HCT116 (cell line): ENCODE measurements at regions not wholly inside any gene's neighbourhood (a gene's known extent, or its start where the extent isn't known, plus 50 kb on each side); places are given as distances from the start of the nearest gene placed in this dataset.

Experiments
- ATAC-seq: fragments of 200-7000 bp; cut with Tn5 transposase; 2 replicates; pipeline ENCODE4 v1.9.1; 2020; ENCODE audit warnings: mild to moderate bottlenecking, moderate library complexity
- BruUV-seq: library from RNA; stranded (reverse); fragments of 400-500 nt; replicated peaks from 2 replicates; lab custom pipeline; 2021; lab: Mats Ljungman, UMichigan
- CTCF ChIA-PET: fragments of 300-600 bp; sonication (Branson Sonifier 250); formaldehyde crosslinking; loops from one replicate; lab custom pipeline; 2021; ENCODE audit warnings: antibody characterized with exemption; lab: Charles Lee
- POLR2A ChIA-PET: fragments of 300-600, 350-600 bp; sonication (Branson Sonifier 250); formaldehyde crosslinking; loops from one replicate; lab custom pipeline; 2021; ENCODE audit warnings: antibody characterized with exemption; lab: Charles Lee
- RAD21 ChIA-PET, 2 experiments: fragments of 300-600 bp; sonication (Branson Sonifier 250); formaldehyde crosslinking; loops; one replicate each; lab custom pipeline; 2023; ENCODE audit warnings: low total read pairs in 2 of 2; ENCODE audit not compliant: uncharacterized antibody in 2 of 2, unreplicated experiment in 2 of 2, low non-redundant PET in 1 of 2; lab: Charles Lee
- DNase-seq: peaks from one replicate; pipeline ENCODE4 v3.0.0-alpha.2; 2010; ENCODE audit warnings: low read depth, low spot score
- H2AFZ ChIP-seq: fragments of 200-600 bp; shearing (Covaris generic), sonication (generic); 2 replicates; pipeline ENCODE4 v1.6.1; 2017; ENCODE audit warnings: low read depth, mixed run types, mixed read lengths, antibody characterized with exemption, low read length; ENCODE audit not compliant: poor library complexity, severe bottlenecking
- H3K27ac ChIP-seq: 2 replicates; pipeline ENCODE4 v1.5.1; 2012; ENCODE audit warnings: low read depth, low read length
- H3K27me3 ChIP-seq: fragments of 200-600 bp; sonication (generic); 2 replicates; pipeline ENCODE4 v1.6.1; 2016; ENCODE audit warnings: mixed run types, low read length, mixed read lengths; ENCODE audit not compliant: insufficient read depth
- H3K36me3 ChIP-seq, 2 experiments: fragments of 200-500 bp in 1 of 2; fragments of 200-600 bp in 1 of 2; sonication (Bioruptor generic) in 1 of 2; sonication (generic) in 1 of 2; 2 replicates each; pipeline versions ENCODE4 v1.5.1 to v1.6.1; 2014 to 2016; ENCODE audit warnings: low read length in 2 of 2, inconsistent platforms in 1 of 2, mixed read lengths in 1 of 2, mixed run types in 1 of 2; ENCODE audit not compliant: insufficient read depth in 2 of 2, control insufficient read depth in 1 of 2
- H3K4me1 ChIP-seq, 2 experiments: fragments of 200-600 bp in 1 of 2; sonication (generic) in 1 of 2; 2 replicates each; pipeline versions ENCODE4 v1.5.1 to v1.6.1; 2012 to 2017; ENCODE audit warnings: low read length in 2 of 2, inconsistent platforms in 1 of 2, mild to moderate bottlenecking in 1 of 2, mixed read lengths in 1 of 2, mixed run types in 1 of 2, moderate library complexity in 1 of 2; ENCODE audit not compliant: insufficient read depth in 2 of 2, control insufficient read depth in 1 of 2
- H3K4me2 ChIP-seq: fragments of 200-600 bp; sonication (generic); 2 replicates; pipeline ENCODE4 v1.6.1; 2017; ENCODE audit warnings: mixed run types, low read length, mixed read lengths
- H3K4me3 ChIP-seq, 2 experiments: fragments of 200-600 bp in 1 of 2; sonication (generic) in 1 of 2; replicated peaks in 1 of 2; 2 replicates each; pipeline ENCODE4 v1.5.1; 2011 to 2016; ENCODE audit warnings: low read length in 2 of 2, control low read depth in 1 of 2, low read depth in 1 of 2, mild to moderate bottlenecking in 1 of 2, mixed read lengths in 1 of 2, mixed run types in 1 of 2
- H3K79me2 ChIP-seq: fragments of 200-600 bp; sonication (generic); 2 replicates; pipeline ENCODE4 v1.6.1; 2017; ENCODE audit warnings: mild to moderate bottlenecking, mixed run types, low read length, moderate library complexity, mixed read lengths; ENCODE audit not compliant: insufficient read depth
- H3K9ac ChIP-seq: fragments of 200-600 bp; sonication (generic); 2 replicates; pipeline ENCODE4 v1.6.1; 2016; ENCODE audit warnings: low read length, mixed read lengths
- H3K9me2 ChIP-seq: fragments of 200-600 bp; sonication (generic), shearing (Covaris generic); 2 replicates; pipeline ENCODE4 v1.6.1; 2017; ENCODE audit warnings: mixed run types, mild to moderate bottlenecking, moderate library complexity; ENCODE audit not compliant: insufficient read depth
- H3K9me3 ChIP-seq, 2 experiments: fragments of 200-500 bp in 1 of 2; fragments of 200-600 bp in 1 of 2; sonication (Bioruptor generic) in 1 of 2; sonication (generic) in 1 of 2; 2 replicates each; pipeline ENCODE4 v1.6.1; 2014 to 2017; ENCODE audit warnings: low read length in 2 of 2, mixed read lengths in 2 of 2, inconsistent platforms in 1 of 2, low read depth in 1 of 2, mild to moderate bottlenecking in 1 of 2, mixed run types in 1 of 2, moderate library complexity in 1 of 2; ENCODE audit not compliant: control insufficient read depth in 1 of 2, insufficient read depth in 1 of 2
- H4K20me1 ChIP-seq: fragments of 200-600 bp; sonication (generic), shearing (Covaris generic); 2 replicates; pipeline ENCODE4 v1.6.1; 2017; ENCODE audit warnings: mixed run types, mild to moderate bottlenecking, moderate library complexity; ENCODE audit not compliant: insufficient read depth
- CEBPB ChIP-seq: IDR thresholded peaks from 2 replicates; pipeline ENCODE4 v1.6.1; 2012; ENCODE audit warnings: low read depth
- ELF1 ChIP-seq: IDR thresholded peaks from 2 replicates; pipeline ENCODE4 v1.6.1; 2012; ENCODE audit warnings: low read depth, borderline replicate concordance
- EZH2 ChIP-seq: fragments of 200-600 bp; sonication (generic); IDR thresholded peaks from 2 replicates; pipeline ENCODE4 v1.6.1; 2017; ENCODE audit warnings: antibody characterized with exemption, mixed run types
- FOSL1 ChIP-seq: IDR thresholded peaks from 2 replicates; pipeline ENCODE4 v1.6.1; 2012; ENCODE audit warnings: low read depth
- JUND ChIP-seq: IDR thresholded peaks from 2 replicates; pipeline ENCODE4 v1.6.1; 2012
- POLR2AphosphoS5 ChIP-seq: IDR thresholded peaks from 2 replicates; pipeline ENCODE4 v1.6.1; 2011; ENCODE audit warnings: mild to moderate bottlenecking, low read depth, low read length, moderate library complexity
- RAD21 ChIP-seq: IDR thresholded peaks from 2 replicates; pipeline ENCODE4 v1.6.1; 2012; ENCODE audit warnings: low read depth, mild to moderate bottlenecking
- SIN3A ChIP-seq: IDR thresholded peaks from 2 replicates; pipeline ENCODE4 v1.6.1; 2012; ENCODE audit warnings: low read depth
- ZFX ChIP-seq: fragments of 450-650 bp; IDR thresholded peaks from 2 replicates; pipeline ENCODE4 v1.6.1; 2017
- ZNF274 ChIP-seq: fragments of 200-500 bp; sonication (Bioruptor generic); IDR thresholded peaks from 2 replicates; pipeline ENCODE4 v1.6.1; 2014; ENCODE audit warnings: mild to moderate bottlenecking, low read depth, low read length, inconsistent platforms
- intact Hi-C: fragments of 100-400 bp; cut with micrococcal nuclease; formaldehyde crosslinking; loops from 2 replicates; pipeline ENCODE4 v1.10.0; 2022
- TF ChIP-seq, protein P1 (sequence below): IDR thresholded peaks from 2 replicates; pipeline ENCODE4 v1.6.1; 2012; ENCODE audit warnings: low read depth
- TF ChIP-seq, protein P2 (sequence below), 3 experiments: fragments of 200-600 bp in 1 of 3; sonication (generic) in 1 of 3; IDR thresholded peaks in 2 of 3; conservative IDR thresholded peaks in 1 of 3; 2 replicates each; pipeline ENCODE4 v1.5.1; 2012 to 2017; ENCODE audit warnings: low read depth in 2 of 3, low read length in 2 of 3, antibody characterized with exemption in 1 of 3, borderline replicate concordance in 1 of 3, control low read depth in 1 of 3, mild to moderate bottlenecking in 1 of 3, mixed read lengths in 1 of 3, mixed run types in 1 of 3, moderate library complexity in 1 of 3; ENCODE audit not compliant: insufficient read depth in 1 of 3
- TF ChIP-seq, protein P3 (sequence below): IDR thresholded peaks from 2 replicates; pipeline ENCODE4 v1.6.1; 2012

DNA sequence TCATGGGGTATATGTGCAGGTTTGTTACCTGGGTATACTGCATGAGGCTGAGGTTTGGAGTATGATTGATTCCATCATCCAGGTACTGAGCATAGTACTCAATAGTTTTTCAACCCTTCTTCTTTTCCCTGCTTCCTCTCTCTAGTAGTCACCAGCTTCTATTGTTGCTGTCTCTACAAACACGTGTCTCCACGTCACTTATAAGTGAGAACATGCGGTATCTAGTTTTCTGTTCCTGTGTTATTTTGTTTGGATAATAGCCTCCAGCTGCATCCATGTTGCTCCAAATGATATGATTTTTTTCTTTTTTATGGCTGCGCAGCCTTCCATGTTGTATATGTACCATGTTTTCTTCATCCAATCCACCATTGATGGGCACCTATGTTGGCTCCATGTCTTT lies 214.8 kb upstream of the TFPI start (continued):
- TF ChIP-seq, protein P1, sequence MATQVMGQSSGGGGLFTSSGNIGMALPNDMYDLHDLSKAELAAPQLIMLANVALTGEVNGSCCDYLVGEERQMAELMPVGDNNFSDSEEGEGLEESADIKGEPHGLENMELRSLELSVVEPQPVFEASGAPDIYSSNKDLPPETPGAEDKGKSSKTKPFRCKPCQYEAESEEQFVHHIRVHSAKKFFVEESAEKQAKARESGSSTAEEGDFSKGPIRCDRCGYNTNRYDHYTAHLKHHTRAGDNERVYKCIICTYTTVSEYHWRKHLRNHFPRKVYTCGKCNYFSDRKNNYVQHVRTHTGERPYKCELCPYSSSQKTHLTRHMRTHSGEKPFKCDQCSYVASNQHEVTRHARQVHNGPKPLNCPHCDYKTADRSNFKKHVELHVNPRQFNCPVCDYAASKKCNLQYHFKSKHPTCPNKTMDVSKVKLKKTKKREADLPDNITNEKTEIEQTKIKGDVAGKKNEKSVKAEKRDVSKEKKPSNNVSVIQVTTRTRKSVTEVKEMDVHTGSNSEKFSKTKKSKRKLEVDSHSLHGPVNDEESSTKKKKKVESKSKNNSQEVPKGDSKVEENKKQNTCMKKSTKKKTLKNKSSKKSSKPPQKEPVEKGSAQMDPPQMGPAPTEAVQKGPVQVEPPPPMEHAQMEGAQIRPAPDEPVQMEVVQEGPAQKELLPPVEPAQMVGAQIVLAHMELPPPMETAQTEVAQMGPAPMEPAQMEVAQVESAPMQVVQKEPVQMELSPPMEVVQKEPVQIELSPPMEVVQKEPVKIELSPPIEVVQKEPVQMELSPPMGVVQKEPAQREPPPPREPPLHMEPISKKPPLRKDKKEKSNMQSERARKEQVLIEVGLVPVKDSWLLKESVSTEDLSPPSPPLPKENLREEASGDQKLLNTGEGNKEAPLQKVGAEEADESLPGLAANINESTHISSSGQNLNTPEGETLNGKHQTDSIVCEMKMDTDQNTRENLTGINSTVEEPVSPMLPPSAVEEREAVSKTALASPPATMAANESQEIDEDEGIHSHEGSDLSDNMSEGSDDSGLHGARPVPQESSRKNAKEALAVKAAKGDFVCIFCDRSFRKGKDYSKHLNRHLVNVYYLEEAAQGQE: no peak
- TF ChIP-seq ZFX (no peak), SIN3A (no peak), FOSL1 (no peak), ZNF274 (no peak), JUND (no peak), POLR2AphosphoS5 (no peak)
- TF ChIP-seq, protein P2, sequence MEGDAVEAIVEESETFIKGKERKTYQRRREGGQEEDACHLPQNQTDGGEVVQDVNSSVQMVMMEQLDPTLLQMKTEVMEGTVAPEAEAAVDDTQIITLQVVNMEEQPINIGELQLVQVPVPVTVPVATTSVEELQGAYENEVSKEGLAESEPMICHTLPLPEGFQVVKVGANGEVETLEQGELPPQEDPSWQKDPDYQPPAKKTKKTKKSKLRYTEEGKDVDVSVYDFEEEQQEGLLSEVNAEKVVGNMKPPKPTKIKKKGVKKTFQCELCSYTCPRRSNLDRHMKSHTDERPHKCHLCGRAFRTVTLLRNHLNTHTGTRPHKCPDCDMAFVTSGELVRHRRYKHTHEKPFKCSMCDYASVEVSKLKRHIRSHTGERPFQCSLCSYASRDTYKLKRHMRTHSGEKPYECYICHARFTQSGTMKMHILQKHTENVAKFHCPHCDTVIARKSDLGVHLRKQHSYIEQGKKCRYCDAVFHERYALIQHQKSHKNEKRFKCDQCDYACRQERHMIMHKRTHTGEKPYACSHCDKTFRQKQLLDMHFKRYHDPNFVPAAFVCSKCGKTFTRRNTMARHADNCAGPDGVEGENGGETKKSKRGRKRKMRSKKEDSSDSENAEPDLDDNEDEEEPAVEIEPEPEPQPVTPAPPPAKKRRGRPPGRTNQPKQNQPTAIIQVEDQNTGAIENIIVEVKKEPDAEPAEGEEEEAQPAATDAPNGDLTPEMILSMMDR (IDR thresholded peaks at IDR 0.05 in 2 of 3, conservative IDR thresholded peaks at IDR 0.05 in 1 of 3; ENCODE audit: borderline replicate concordance in 1 of 3, insufficient read depth in 1 of 3, low read depth in 2 of 3, low read length in 2 of 3): no peak
- TF ChIP-seq, protein P3, sequence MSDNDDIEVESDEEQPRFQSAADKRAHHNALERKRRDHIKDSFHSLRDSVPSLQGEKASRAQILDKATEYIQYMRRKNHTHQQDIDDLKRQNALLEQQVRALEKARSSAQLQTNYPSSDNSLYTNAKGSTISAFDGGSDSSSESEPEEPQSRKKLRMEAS: no peak

DNA sequence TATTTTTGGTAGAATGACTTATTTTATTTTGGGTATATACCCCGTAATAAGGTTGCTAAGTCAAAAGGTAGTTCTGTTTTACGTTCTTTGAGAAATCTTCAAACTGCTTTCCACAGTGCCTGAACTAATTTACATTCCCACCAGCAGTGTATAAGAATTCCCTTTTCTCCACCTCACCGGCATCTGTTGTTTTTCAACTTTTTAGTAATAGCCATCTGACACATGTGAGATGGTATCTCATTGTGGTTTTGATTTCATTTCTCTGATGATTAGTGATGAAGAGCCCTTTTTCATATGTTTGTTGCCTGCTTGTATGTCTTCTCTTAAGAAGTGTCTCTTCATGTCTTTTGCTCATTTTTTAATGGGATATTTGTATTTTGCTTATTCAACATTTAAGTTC lies 215.2 kb upstream of the TFPI start:
- H3K4me2 ChIP-seq: no peak overlapping the region
- peaks cover 0 to 5% of the 10 kb centered on the region in 2 experiments; a peak in 2 of 4 replicates for H3K4me1 ChIP-seq
- intact Hi-C loops: no loop called here
- CTCF ChIA-PET: no interaction called here
- no peak for ATAC-seq
- POLR2A ChIA-PET: no interaction called here
- H3K9me3 ChIP-seq: no peaks in the 10 kb centered on the region
- RAD21 ChIA-PET: no interaction called here
- H3K79me2 ChIP-seq: no peaks in the 10 kb centered on the region
- H3K27ac ChIP-seq: no peak overlapping the region
- H2AFZ ChIP-seq: no peak overlapping the region
- TF ChIP-seq EZH2 (no peak), ELF1 (no peak), RAD21 (no peak), CEBPB (no peak)
- TF ChIP-seq, all 23 proteins: peak for 0
- Histone ChIP-seq H3K9ac (no peak overlapping the region), H3K9me2 (no peaks in the 10 kb centered on the region), H3K27me3 (no peaks in the 10 kb centered on the region), H3K4me3 (no peak overlapping the region), H4K20me1 (no peaks in the 10 kb centered on the region), H3K36me3 (no peaks in the 10 kb centered on the region)
- BruUV-seq: no TSS peak
- no peak for DNase-seq
